ENCODE measurements at regions not wholly inside any gene's neighbourhood (a gene's known extent, or its start where the extent isn't known, plus 50 kb on each side); places are given as distances from the start of the nearest gene placed in this dataset.
"Not testable (repeated sequence)": the region's sequence is repeated elsewhere in the genome, so short reads cannot be mapped to it uniquely, and the experiment has no call there.

DNA sequence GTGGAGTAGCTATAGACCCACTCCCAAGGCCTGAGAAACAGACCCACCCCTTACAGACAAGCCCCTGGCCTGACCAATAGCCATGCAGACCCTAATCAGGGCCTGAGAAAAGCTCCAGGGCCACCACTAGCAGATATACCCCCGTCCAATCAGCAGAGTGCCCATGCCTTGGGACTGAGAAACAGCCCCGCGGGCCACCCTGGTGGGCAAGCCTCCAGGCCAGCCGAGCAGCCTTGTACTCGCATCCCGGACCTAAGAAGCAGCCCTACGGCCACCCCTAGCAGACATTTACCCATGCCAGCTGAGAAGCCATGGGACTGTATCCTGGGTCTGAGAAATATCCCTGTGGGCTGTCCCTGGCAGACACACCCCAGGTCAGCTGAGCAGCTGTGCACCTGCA is 436.5 kb downstream of the SMARCA1 start:
- no peak for DNase-seq (ENCODE audit: extremely low read depth, low read depth)
- TF ChIP-seq, protein P1, sequence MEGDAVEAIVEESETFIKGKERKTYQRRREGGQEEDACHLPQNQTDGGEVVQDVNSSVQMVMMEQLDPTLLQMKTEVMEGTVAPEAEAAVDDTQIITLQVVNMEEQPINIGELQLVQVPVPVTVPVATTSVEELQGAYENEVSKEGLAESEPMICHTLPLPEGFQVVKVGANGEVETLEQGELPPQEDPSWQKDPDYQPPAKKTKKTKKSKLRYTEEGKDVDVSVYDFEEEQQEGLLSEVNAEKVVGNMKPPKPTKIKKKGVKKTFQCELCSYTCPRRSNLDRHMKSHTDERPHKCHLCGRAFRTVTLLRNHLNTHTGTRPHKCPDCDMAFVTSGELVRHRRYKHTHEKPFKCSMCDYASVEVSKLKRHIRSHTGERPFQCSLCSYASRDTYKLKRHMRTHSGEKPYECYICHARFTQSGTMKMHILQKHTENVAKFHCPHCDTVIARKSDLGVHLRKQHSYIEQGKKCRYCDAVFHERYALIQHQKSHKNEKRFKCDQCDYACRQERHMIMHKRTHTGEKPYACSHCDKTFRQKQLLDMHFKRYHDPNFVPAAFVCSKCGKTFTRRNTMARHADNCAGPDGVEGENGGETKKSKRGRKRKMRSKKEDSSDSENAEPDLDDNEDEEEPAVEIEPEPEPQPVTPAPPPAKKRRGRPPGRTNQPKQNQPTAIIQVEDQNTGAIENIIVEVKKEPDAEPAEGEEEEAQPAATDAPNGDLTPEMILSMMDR (IDR thresholded peaks at IDR 0.05; ENCODE audit: low read depth, low read length) = no peak

DNA sequence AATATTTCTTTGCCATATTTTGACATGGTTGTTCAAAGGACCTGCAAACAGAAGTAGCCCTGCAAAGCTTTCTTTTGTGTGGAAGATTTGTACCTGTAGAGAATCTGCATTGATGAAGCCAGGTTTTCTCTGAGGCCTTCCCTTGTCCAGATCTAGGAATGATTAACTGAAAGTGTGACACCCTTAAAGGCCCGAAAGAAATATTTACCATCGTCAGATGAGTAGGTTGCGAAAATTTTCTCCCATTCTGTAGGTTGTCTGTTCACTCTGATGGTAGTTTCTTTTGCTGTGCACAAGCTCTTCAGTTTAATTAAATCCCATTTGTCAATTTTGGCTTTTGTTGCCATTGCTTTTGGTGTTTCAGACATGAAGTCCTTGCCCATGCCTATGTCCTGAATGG is 439.0 kb downstream of the SMARCA1 start:
- DNase-seq (ENCODE audit: extremely low read depth, low read depth) = not testable (repeated sequence)

DNA sequence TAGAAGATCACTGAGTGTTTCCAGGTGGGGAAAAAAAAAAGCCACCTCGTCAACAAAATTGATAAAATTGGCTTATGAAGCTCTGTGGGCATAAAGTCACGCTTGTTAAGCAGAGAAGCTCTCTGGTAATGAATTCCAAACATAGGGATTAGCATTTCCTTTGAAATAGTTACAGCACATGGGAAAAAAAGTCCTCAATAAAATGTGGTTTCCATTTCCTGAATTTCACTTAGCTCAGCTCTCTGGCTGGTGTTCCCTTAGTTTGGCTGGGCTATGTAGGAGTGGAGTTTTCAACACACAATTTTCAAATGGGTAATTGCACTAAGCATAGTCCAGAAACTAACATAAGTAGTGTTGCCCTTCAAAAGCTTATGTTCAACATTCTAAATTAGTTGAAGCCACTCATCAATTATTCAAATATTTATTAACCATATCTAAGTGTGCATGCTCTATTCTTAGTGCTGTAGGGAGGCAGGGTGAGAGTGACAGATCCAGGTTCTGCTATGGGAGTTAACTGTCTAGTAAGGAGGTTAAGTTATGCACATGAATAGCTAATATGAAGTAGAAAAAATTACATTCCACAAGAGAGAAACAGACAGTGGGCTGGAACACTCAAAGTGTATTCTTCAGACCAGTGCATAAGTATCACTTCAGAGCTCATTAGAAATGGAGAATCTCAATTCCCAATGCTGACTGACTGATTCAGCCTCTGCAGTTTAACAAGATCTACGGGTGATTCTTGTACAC is 445.7 kb downstream of the SMARCA1 start:
- TF ChIP-seq, protein P1 (IDR thresholded peaks at IDR 0.05; ENCODE audit: low read depth, low read length) = no peak
- no peak for DNase-seq (ENCODE audit: extremely low read depth, low read depth)

GRCh38 chrX:129071390-129071789 is 451.9 kb downstream of the SMARCA1 start:
- TF ChIP-seq, protein P1 (IDR thresholded peaks at IDR 0.05; ENCODE audit: low read depth, low read length) = no peak

GRCh38 chrX:129065895-129066294 is 457.4 kb downstream of the SMARCA1 start:
- no peak for DNase-seq (ENCODE audit: extremely low read depth, low read depth)
- TF ChIP-seq, protein P1 (IDR thresholded peaks at IDR 0.05; ENCODE audit: low read depth, low read length) = no peak

More at GRCh38 chrX:129071390-129071789, 451.9 kb downstream of the SMARCA1 start:
- DNase-seq (ENCODE audit: extremely low read depth, low read depth) = no peak

DNA sequence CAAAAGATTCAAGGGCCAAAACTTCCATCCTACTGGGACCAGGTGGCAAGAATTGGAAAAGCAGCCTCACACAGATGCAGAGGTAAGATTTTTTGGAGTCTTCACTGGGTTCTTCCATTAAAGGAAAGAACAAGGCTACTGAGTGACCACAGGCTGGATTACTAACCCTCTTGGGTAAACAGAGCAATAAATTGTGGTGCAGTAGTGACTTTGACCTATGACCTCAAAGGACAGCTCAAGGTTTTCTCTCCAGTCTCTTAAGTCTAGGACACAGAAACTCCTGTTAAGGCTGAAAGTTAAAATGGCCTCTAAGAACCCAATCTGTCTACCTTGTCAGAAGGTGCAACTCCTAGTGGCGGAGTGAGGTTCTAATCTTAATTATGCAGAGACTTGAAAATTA is 464.9 kb downstream of the SMARCA1 start:
- TF ChIP-seq, protein P1 (IDR thresholded peaks at IDR 0.05; ENCODE audit: low read depth, low read length) = no peak
- no peak for DNase-seq (ENCODE audit: extremely low read depth, low read depth)

DNA sequence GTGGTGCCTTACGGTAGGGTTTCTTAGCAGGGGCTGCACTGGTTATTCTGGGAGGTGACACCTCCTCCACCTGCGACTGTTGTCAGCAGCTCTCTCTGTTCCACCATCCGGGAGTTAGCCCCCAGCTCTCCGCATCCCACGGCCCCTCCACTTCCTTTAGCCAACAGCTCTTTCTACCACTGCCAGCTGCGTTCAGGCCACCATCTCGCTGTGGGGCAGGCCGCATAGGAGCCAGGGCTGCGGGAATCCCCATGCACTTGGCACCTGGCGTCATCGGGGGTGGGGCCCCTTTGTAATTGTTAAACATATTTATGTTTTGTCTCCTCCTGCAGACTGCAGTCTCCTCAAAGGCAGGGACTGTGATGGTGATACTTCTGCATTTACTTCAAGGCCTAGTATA is 480.2 kb downstream of the SMARCA1 start:
- TF ChIP-seq, protein P1 (IDR thresholded peaks at IDR 0.05; ENCODE audit: low read depth, low read length) = no peak
- no peak for DNase-seq (ENCODE audit: extremely low read depth, low read depth)

DNA sequence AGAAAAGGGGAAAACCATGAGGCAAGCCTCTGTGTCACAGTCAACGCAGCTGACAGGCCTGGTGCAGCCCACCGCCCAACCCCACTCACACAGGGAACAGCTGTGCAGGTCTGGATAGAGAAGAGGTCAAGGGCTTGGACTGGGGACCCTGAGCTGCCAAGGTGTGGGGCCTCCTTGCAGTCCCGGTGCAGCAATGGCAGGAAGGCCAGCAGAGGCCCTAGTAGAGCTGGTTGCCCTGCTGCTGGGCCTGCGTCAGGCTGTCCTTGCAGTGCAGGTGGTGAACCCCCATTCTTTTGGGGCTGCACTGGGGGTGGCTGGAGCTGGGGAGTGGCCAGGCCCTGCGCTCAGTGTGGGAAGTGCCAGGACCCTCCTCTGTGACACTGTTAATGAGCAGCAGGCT is 482.0 kb downstream of the SMARCA1 start:
- DNase-seq (ENCODE audit: extremely low read depth, low read depth) = no peak
- TF ChIP-seq, protein P1 (IDR thresholded peaks at IDR 0.05; ENCODE audit: low read depth, low read length) = no peak
